MM.1S (cell line): ENCODE measurements at regions not wholly inside any gene's neighbourhood (a gene's known extent, or its start where the extent isn't known, plus 50 kb on each side); places are given as distances from the start of the nearest gene placed in this dataset.

Experiments used
- DNase-seq: peaks from one replicate; pipeline ENCODE4 v3.0.0-alpha.2; 2015
- H2AFZ ChIP-seq: fragments of 300-600 bp; sonication (generic); 2 replicates; pipeline ENCODE4 v1.6.0; 2016; ENCODE audit warnings: antibody characterized with exemption, low read length
- H3F3A ChIP-seq: fragments of 300-600 bp; sonication (generic); 2 replicates; pipeline ENCODE4 v1.6.1; 2016; ENCODE audit warnings: mild to moderate bottlenecking, antibody characterized with exemption, low read length, moderate library complexity, mixed read lengths; ENCODE audit not compliant: insufficient read depth
- H3K27ac ChIP-seq: fragments of 300-600 bp; sonication (generic); 2 replicates; pipeline ENCODE4 v1.5.1; 2016; ENCODE audit warnings: mild to moderate bottlenecking, low read length
- H3K27me3 ChIP-seq: fragments of 300-600 bp; sonication (generic); replicated peaks from 2 replicates; pipeline ENCODE4 v1.6.0; 2016; ENCODE audit warnings: low read length; ENCODE audit not compliant: insufficient read depth
- H3K36me3 ChIP-seq: fragments of 300-600 bp; sonication (generic); replicated peaks from 2 replicates; pipeline ENCODE4 v1.6.1; 2016; ENCODE audit warnings: mild to moderate bottlenecking, low read length, mixed read lengths; ENCODE audit not compliant: insufficient read depth
- H3K4me1 ChIP-seq: fragments of 300-600 bp; sonication (generic); 2 replicates; pipeline ENCODE4 v1.6.1; 2016; ENCODE audit warnings: low read length, mixed read lengths
- H3K4me2 ChIP-seq: fragments of 300-600 bp; sonication (generic); 2 replicates; pipeline ENCODE4 v1.6.0; 2016; ENCODE audit warnings: low read depth, low read length
- H3K4me3 ChIP-seq: fragments of 300-600 bp; sonication (generic); 2 replicates; pipeline ENCODE4 v1.5.1; 2016; ENCODE audit warnings: low read length, mixed read lengths
- H3K79me2 ChIP-seq: fragments of 300-600 bp; sonication (generic); 2 replicates; pipeline ENCODE4 v1.6.1; 2016; ENCODE audit warnings: mixed run types, low read length, mixed read lengths
- H3K9ac ChIP-seq: fragments of 300-600 bp; sonication (generic); 2 replicates; pipeline ENCODE4 v1.6.1; 2016; ENCODE audit warnings: low read length, mixed read lengths
- H3K9me2 ChIP-seq: fragments of 300-600 bp; sonication (generic); replicated peaks from 2 replicates; pipeline ENCODE4 v1.6.1; 2016; ENCODE audit warnings: mild to moderate bottlenecking, low read length, mixed read lengths; ENCODE audit not compliant: insufficient read depth
- H3K9me3 ChIP-seq: fragments of 300-600 bp; sonication (generic); replicated peaks from 2 replicates; pipeline ENCODE4 v1.6.1; 2016; ENCODE audit warnings: mild to moderate bottlenecking, low read length, mixed read lengths; ENCODE audit not compliant: insufficient read depth
- H4K20me1 ChIP-seq: fragments of 300-600 bp; sonication (generic); 2 replicates; pipeline ENCODE4 v1.6.1; 2016; ENCODE audit warnings: mild to moderate bottlenecking, low read length, moderate library complexity, mixed read lengths; ENCODE audit not compliant: insufficient read depth
- CTCF ChIP-seq: fragments of 300-600 bp; sonication (generic); IDR thresholded peaks from 2 replicates; pipeline ENCODE4 v1.5.1; 2016; ENCODE audit warnings: antibody characterized with exemption, low read length, mixed read lengths
- EZH2 ChIP-seq: fragments of 300-600 bp; sonication (generic); optimal IDR thresholded peaks from 2 replicates; pipeline ENCODE3; 2017; ENCODE audit warnings: low read depth, mild to moderate bottlenecking, antibody characterized with exemption, low read length, mixed read lengths
- EZH2phosphoT487 ChIP-seq: fragments of 300-600 bp; sonication (generic); IDR thresholded peaks from 2 replicates; pipeline ENCODE4 v1.6.1; 2018; ENCODE audit warnings: antibody characterized with exemption, low read length

- no peaks in the 10 kb centered on the region for H3K27me3 ChIP-seq
- H3K4me3 ChIP-seq: no peak overlapping the region
- H3K27ac ChIP-seq: no peak overlapping the region
- no peaks in the 10 kb centered on the region for H3K9me3 ChIP-seq
- H3K4me1 ChIP-seq: no peaks in the 10 kb centered on the region
- no peaks in the 10 kb centered on the region for H3K36me3 ChIP-seq
- H4K20me1 ChIP-seq: no peaks in the 10 kb centered on the region
- no peaks in the 10 kb centered on the region for H3F3A ChIP-seq
- no peaks in the 10 kb centered on the region for H3K79me2 ChIP-seq
- no peak overlapping the region for H3K4me2 ChIP-seq
- TF ChIP-seq CTCF (no peak), EZH2phosphoT487 (no peak), EZH2 (no peak)
- no peak overlapping the region for H3K9ac ChIP-seq
- no peaks in the 10 kb centered on the region for H3K9me2 ChIP-seq
- DNase-seq: no peak
- H2AFZ ChIP-seq: no peak overlapping the region
These were observed 328.9 kb upstream of the PPP2R3A start for GRCh38 chr3:135636596-135636995.

- Histone ChIP-seq H3K4me1 (no peaks in the 10 kb centered on the region), H2AFZ (no peak overlapping the region), H3K36me3 (no peaks in the 10 kb centered on the region), H3K27ac (no peak overlapping the region), H3K79me2 (no peaks in the 10 kb centered on the region), H4K20me1 (no peaks in the 10 kb centered on the region), H3K4me3 (no peak overlapping the region), H3K4me2 (no peak overlapping the region), H3K9me3 (no peaks in the 10 kb centered on the region), H3K27me3 (no peaks in the 10 kb centered on the region), H3K9me2 (no peaks in the 10 kb centered on the region), H3K9ac (no peak overlapping the region), H3F3A (no peaks in the 10 kb centered on the region)
- DNase-seq: no peak
- TF ChIP-seq EZH2phosphoT487 (no peak), EZH2 (no peak), CTCF (no peak)
These were observed 328.5 kb upstream of the PPP2R3A start for GRCh38 chr3:135637013-135637412.

- H4K20me1 ChIP-seq: no peaks in the 10 kb centered on the region
- no peaks in the 10 kb centered on the region for H3K27me3 ChIP-seq
- H3K27ac ChIP-seq: no peak overlapping the region
- TF ChIP-seq CTCF: no peak
- no peak for TF ChIP-seq EZH2phosphoT487
- no peaks in the 10 kb centered on the region for H3K9me3 ChIP-seq
- H2AFZ ChIP-seq: no peak overlapping the region
- H3K9me2 ChIP-seq: no peaks in the 10 kb centered on the region
- no peaks in the 10 kb centered on the region for H3K4me1 ChIP-seq
- H3F3A ChIP-seq: no peaks in the 10 kb centered on the region
- DNase-seq: no peak
- H3K4me2 ChIP-seq: no peak overlapping the region
- no peaks in the 10 kb centered on the region for H3K79me2 ChIP-seq
- no peak overlapping the region for H3K9ac ChIP-seq
- no peak overlapping the region for H3K4me3 ChIP-seq
- H3K36me3 ChIP-seq: no peaks in the 10 kb centered on the region
These were observed 323.8 kb upstream of the PPP2R3A start for GRCh38 chr3:135641761-135642160.

GRCh38 chr3:135645541-135645940 is 320.0 kb upstream of the PPP2R3A start:
- Histone ChIP-seq H3K4me1 (no peaks in the 10 kb centered on the region), H3K36me3 (no peaks in the 10 kb centered on the region), H3K9me3 (no peaks in the 10 kb centered on the region), H3K27ac (no peak overlapping the region), H3K9ac (no peak overlapping the region), H3K9me2 (no peaks in the 10 kb centered on the region), H3K4me3 (no peak overlapping the region), H3K4me2 (no peak overlapping the region), H3F3A (no peaks in the 10 kb centered on the region), H4K20me1 (no peaks in the 10 kb centered on the region), H3K79me2 (no peaks in the 10 kb centered on the region), H2AFZ (no peak overlapping the region), H3K27me3 (no peaks in the 10 kb centered on the region)
- TF ChIP-seq CTCF (no peak), EZH2phosphoT487 (no peak), EZH2 (no peak)
- DNase-seq: no peak
